Activated CD8-positive, alpha-beta T cell treated with anti-CD3 and anti-CD28 coated beads for 36 hours (primary cell): ENCODE measurements at regions not wholly inside any gene's neighbourhood (a gene's known extent, or its start where the extent isn't known, plus 50 kb on each side); places are given as distances from the start of the nearest gene placed in this dataset.

ENCODE experiments used
- ATAC-seq: fragments of 200-7000 bp; cut with Tn5 transposase; one replicate; pipeline ENCODE4 v1.10.0; 2021; ENCODE audit warnings: mild to moderate bottlenecking, moderate library complexity
- CTCF ChIA-PET: fragments of 350-600 bp; sonication (Branson Sonifier 250); formaldehyde crosslinking; loops from one replicate; lab custom pipeline; 2021; ENCODE audit warnings: antibody characterized with exemption; lab: Charles Lee
- POLR2A ChIA-PET: fragments of 350-600 bp; sonication (Branson Sonifier 250); formaldehyde crosslinking; loops from one replicate; lab custom pipeline; 2021; ENCODE audit warnings: antibody characterized with exemption; lab: Charles Lee
- DNase-seq: peaks from one replicate; pipeline ENCODE4 v3.0.0-alpha.2; 2020
- H3K27ac Mint-ChIP-seq: one replicate; pipeline ENCODE4 v1.8.0; 2021; ENCODE audit warnings: mild to moderate bottlenecking, mixed read lengths
- H3K27me3 Mint-ChIP-seq: one replicate; pipeline ENCODE4 v1.8.0; 2021; ENCODE audit warnings: mixed read lengths
- H3K36me3 Mint-ChIP-seq: one replicate; pipeline ENCODE4 v1.8.0; 2021; ENCODE audit warnings: low read depth, mixed read lengths
- H3K4me1 Mint-ChIP-seq: one replicate; pipeline ENCODE4 v1.8.0; 2021; ENCODE audit warnings: low read depth, mixed read lengths
- H3K4me3 Mint-ChIP-seq: one replicate; pipeline ENCODE4 v1.8.0; 2021; ENCODE audit warnings: mild to moderate bottlenecking, moderate library complexity, mixed read lengths
- H3K9me3 Mint-ChIP-seq: one replicate; pipeline ENCODE4 v1.8.0; 2021; ENCODE audit warnings: mixed read lengths
- CTCF ChIP-seq: fragments of 200-600 bp; IDR thresholded peaks from one replicate; pipeline ENCODE4 v1.8.0; 2022; ENCODE audit warnings: antibody characterized with exemption, mild to moderate bottlenecking
- intact Hi-C: fragments of 100-400 bp; cut with micrococcal nuclease; formaldehyde crosslinking; loops from one replicate; pipeline ENCODE4 v1.10.0; 2022

DNA sequence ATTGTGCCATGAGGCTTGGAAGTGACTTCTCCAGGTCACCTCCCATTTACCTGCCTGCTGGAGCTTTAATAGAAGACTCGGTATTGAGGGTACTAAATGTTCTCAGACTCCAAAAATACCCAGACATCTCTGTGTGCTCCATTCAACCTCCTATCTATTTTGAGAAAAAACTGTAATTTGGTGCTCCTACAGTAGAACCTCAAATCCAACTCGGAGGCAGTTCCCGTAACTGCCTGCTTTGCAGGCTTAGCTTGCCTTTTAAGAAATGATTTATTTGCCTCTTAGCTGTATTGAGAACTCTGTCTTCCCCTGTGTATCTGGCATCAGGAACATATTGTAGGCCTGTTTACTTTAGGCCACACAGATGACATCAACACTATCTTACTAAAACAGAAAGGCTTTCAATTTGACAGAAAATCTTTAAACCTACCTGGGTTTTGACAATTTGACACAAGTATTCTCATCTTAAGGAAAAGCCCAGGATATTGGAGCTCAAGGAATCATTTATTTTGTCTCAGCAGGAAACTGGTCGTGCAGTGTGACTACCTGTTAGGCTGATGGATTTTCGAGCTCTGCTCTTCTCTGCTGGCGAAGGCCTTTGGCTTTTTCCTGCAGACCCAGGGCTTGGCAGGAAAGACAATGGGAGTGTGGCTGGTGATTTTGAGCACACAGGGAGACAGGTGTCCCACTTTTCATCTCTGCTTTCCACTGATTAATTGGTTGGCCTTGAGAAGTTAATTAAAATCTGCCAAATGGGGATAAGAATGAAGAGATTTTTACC, 314.8 kb downstream of the SNAPC1 start:
- no peak for ATAC-seq
- CTCF ChIA-PET: interaction anchor here (0.9 to 1.2 kb wide), 5 partner anchors 9 to 239 kb away, joined by 3 to 7 read pairs (median 3); no protein-coding TSS in a partner anchor
- Mint-ChIP-seq H3K27ac (no peak overlapping the region), H3K27me3 (no peaks in the 10 kb centered on the region), H3K4me3 (no peak overlapping the region), H3K9me3 (no peaks in the 10 kb centered on the region), H3K4me1 (peaks cover 31% of the 10 kb centered on the region), H3K36me3 (no peaks in the 10 kb centered on the region)
- POLR2A ChIA-PET: interaction anchor here (1.3 kb wide), 1 partner anchor 10 kb away, joined by 5 read pairs; no protein-coding TSS in a partner anchor
- DNase-seq: no peak
- intact Hi-C loops: no loop called here
- no peak for TF ChIP-seq CTCF

DNA sequence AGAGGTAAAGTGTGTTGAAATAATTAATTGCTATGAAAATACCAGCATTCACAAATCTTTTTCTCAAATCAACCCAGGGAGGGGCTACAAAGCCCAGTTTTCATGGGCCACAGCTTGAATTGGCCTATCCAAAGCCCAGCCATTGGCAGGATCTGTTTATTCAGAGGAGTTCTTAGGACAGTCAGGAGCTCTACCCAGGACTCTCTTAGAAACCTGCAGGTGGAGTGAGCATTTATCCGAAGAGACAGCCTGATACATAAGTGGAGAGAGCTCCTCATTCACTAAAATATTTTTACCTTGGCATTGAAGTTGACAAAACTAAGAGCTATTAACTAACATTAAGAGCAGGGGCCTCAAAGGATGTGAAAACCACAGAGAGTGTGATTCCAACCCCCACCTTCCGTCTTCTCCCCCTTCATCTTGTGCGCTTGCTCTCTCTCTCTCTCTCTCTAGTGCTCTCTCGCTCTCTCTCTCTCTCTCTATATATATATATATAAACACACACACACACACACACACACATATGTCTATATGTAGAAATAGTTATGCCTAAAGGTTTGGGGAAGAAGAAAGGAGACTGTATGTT, 315.5 kb downstream of the SNAPC1 start:
- H3K9me3 Mint-ChIP-seq: no peaks in the 10 kb centered on the region
- TF ChIP-seq CTCF: no peak
- ChIA-PET CTCF (interaction anchor here (0.9 to 1.2 kb wide), 4 partner anchors 8 to 240 kb away, joined by 3 to 7 read pairs (median 4); no protein-coding TSS in a partner anchor), POLR2A (interaction anchor here (1.3 kb wide), 1 partner anchor 11 kb away, joined by 5 read pairs; no protein-coding TSS in a partner anchor)
- intact Hi-C loops: no loop called here
- H3K36me3 Mint-ChIP-seq: no peaks in the 10 kb centered on the region
- peaks cover 33% of the 10 kb centered on the region for H3K4me1 Mint-ChIP-seq
- no peaks in the 10 kb centered on the region for H3K27me3 Mint-ChIP-seq
- ATAC-seq (peak; percentile 49), DNase-seq (peak; percentile 46)
- H3K27ac Mint-ChIP-seq: no peak overlapping the region
- H3K4me3 Mint-ChIP-seq: no peak overlapping the region

GRCh38 chr14:62079038-62079437, 316.8 kb downstream of the SNAPC1 start:
- CTCF ChIA-PET: interaction anchor here (1.1 to 1.5 kb wide), 3 partner anchors 10 to 47 kb away, joined by 3 to 4 read pairs (median 4); no protein-coding TSS in a partner anchor

GRCh38 chr14:62081012-62081612, 318.9 kb downstream of the SNAPC1 start:
- ChIA-PET CTCF (no interaction called here), POLR2A (no interaction called here)
- TF ChIP-seq CTCF: no peak
- intact Hi-C loops: no loop called here
- H3K4me1 Mint-ChIP-seq: peaks cover 33% of the 10 kb centered on the region
- H3K4me3 Mint-ChIP-seq: no peak overlapping the region
- no peaks in the 10 kb centered on the region for H3K36me3 Mint-ChIP-seq
- DNase-seq: no peak
- H3K27me3 Mint-ChIP-seq: no peaks in the 10 kb centered on the region
- ATAC-seq: no peak
- no peaks in the 10 kb centered on the region for H3K9me3 Mint-ChIP-seq
- H3K27ac Mint-ChIP-seq: no peak overlapping the region

More at GRCh38 chr14:62079038-62079437, 316.8 kb downstream of the SNAPC1 start:
- Mint-ChIP-seq H3K36me3 (no peaks in the 10 kb centered on the region), H3K9me3 (no peaks in the 10 kb centered on the region), H3K27ac (no peak overlapping the region), H3K27me3 (no peaks in the 10 kb centered on the region), H3K4me3 (no peak overlapping the region), H3K4me1 (peaks cover 33% of the 10 kb centered on the region)
- intact Hi-C loops: no loop called here
- POLR2A ChIA-PET: no interaction called here
- no peak for TF ChIP-seq CTCF
- DNase-seq (no peak), ATAC-seq (no peak)
